ENCODE measurements at regions not wholly inside any gene's neighbourhood (a gene's known extent, or its start where the extent isn't known, plus 50 kb on each side); places are given as distances from the start of the nearest gene placed in this dataset.

- H3K4me3 ChIP-seq (ENCODE audit: low read depth, low read length), result peak overlapping the region; percentile 30
- DNase-seq (ENCODE audit: low read depth), result peak; percentile 87
- no peak for TF ChIP-seq CTCF (IDR thresholded peaks at IDR 0.05; ENCODE audit: insufficient read depth, low read depth, low read length, missing control alignments)
Observed at GRCh38 chr3:71978150-71978721, 193.3 kb upstream of the PROK2 start.

- TF ChIP-seq CTCF (IDR thresholded peaks at IDR 0.05; ENCODE audit: insufficient read depth, low read depth, low read length, missing control alignments), result no peak
- no peak overlapping the region for H3K4me3 ChIP-seq (ENCODE audit: low read depth, low read length)
- no peak for DNase-seq (ENCODE audit: low read depth)
Observed at GRCh38 chr3:71977525-71977924, 192.6 kb upstream of the PROK2 start.

GRCh38 chr3:71975573-71975972 lies 190.6 kb upstream of the PROK2 start:
- DNase-seq (ENCODE audit: low read depth), result no peak
- no peak for TF ChIP-seq CTCF (IDR thresholded peaks at IDR 0.05; ENCODE audit: insufficient read depth, low read depth, low read length, missing control alignments)
- H3K4me3 ChIP-seq (ENCODE audit: low read depth, low read length), result no peak overlapping the region

- no peak for DNase-seq (ENCODE audit: low read depth)
- no peak for TF ChIP-seq CTCF (IDR thresholded peaks at IDR 0.05; ENCODE audit: insufficient read depth, low read depth, low read length, missing control alignments)
Observed at GRCh38 chr3:71974786-71975185, 189.8 kb upstream of the PROK2 start.

GRCh38 chr3:71973274-71974030 lies 188.5 kb upstream of the PROK2 start:
- DNase-seq (ENCODE audit: low read depth), result no peak
- H3K4me3 ChIP-seq (ENCODE audit: low read depth, low read length), result no peak overlapping the region
- TF ChIP-seq CTCF (IDR thresholded peaks at IDR 0.05; ENCODE audit: insufficient read depth, low read depth, low read length, missing control alignments), result no peak

More at GRCh38 chr3:71974786-71975185, 189.8 kb upstream of the PROK2 start:
- H3K4me3 ChIP-seq (ENCODE audit: low read depth, low read length), result no peak overlapping the region

GRCh38 chr3:71972031-71972430 lies 187.1 kb upstream of the PROK2 start:
- TF ChIP-seq CTCF (IDR thresholded peaks at IDR 0.05; ENCODE audit: insufficient read depth, low read depth, low read length, missing control alignments), result no peak
- no peak for DNase-seq (ENCODE audit: low read depth)
- no peak overlapping the region for H3K4me3 ChIP-seq (ENCODE audit: low read depth, low read length)

Measured in GM12865 (cell line).